GM19351 (cell line): ENCODE measurements at regions not wholly inside any gene's neighbourhood (a gene's known extent, or its start where the extent isn't known, plus 50 kb on each side); places are given as distances from the start of the nearest gene placed in this dataset.
"Not testable (repeated sequence)": the region's sequence is repeated elsewhere in the genome, so short reads cannot be mapped to it uniquely, and the experiment has no call there.

Source experiments
- ATAC-seq: cut with Tn5 transposase; IDR thresholded peaks from one replicate; pipeline ENCODE4 v1.9.1; 2021; ENCODE audit warnings: mild to moderate bottlenecking, moderate library complexity; ENCODE audit not compliant: unreplicated experiment

GRCh38 chr2:89202518-89202917, 511.0 kb downstream of the RPIA start:
- ATAC-seq, result not testable (repeated sequence)

DNA sequence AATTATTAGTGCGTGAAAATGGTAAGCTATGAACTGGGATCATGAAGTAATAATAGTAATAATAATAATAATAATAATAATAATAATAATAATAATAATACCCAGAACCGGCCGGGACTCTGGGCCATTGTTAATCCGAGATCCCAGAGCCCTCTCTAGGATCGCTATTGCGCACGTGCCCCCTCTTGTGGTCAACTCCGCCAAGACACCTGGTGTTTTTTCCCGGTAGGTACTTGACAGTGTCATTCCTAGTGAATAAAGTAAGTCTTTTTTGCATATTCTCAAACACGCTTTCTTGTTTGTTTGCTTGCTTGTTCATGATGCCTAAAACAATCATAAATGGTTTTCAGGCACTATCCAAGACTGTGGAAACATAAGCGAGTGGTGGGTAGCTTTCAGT, 513.7 kb downstream of the RPIA start:
- not testable (repeated sequence) for ATAC-seq

GRCh38 chr2:89208144-89208932, 516.9 kb downstream of the RPIA start:
- not testable (repeated sequence) for ATAC-seq

DNA sequence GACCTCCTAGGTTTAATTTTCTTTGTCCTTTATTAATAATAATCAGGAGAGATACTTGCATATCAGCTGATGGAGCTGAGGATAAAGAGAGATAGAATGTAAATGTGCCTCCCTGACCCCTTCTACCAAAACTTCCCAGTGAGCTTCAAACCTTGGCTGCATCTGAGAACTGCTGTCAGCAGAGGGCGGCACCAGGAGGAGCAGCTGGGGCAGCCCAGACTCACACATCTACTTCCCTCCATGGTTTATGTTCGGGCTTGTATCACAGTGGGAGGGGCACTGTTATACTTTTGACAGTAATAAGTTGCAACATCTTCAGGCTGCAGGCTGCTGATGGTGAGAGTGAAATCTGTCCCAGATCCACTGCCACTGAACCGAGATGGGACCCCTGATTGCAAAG, 521.7 kb downstream of the RPIA start:
- ATAC-seq, result not testable (repeated sequence)

DNA sequence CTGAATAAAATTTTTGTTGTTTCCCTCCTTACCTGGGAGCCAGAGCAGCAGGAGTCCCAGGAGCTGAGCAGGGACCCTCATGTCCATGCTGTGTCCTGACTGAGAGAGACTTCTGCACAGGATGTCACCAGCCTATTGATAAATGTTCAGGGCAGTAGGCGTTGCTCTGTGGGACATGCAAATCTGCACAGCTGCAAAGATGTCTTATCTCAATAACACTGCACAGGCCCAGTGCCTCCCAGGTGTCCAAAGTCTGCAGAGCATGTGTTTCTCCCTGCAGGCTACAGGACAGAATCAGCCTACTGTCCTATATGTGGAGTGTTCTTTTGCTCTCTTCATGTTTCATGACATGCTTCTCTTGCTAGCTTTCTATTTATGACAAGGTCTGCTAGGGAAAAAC, 522.3 kb downstream of the RPIA start:
- not testable (repeated sequence) for ATAC-seq

- not testable (repeated sequence) for ATAC-seq
These were observed 530.0 kb downstream of the RPIA start for GRCh38 chr2:89221474-89221873.

DNA sequence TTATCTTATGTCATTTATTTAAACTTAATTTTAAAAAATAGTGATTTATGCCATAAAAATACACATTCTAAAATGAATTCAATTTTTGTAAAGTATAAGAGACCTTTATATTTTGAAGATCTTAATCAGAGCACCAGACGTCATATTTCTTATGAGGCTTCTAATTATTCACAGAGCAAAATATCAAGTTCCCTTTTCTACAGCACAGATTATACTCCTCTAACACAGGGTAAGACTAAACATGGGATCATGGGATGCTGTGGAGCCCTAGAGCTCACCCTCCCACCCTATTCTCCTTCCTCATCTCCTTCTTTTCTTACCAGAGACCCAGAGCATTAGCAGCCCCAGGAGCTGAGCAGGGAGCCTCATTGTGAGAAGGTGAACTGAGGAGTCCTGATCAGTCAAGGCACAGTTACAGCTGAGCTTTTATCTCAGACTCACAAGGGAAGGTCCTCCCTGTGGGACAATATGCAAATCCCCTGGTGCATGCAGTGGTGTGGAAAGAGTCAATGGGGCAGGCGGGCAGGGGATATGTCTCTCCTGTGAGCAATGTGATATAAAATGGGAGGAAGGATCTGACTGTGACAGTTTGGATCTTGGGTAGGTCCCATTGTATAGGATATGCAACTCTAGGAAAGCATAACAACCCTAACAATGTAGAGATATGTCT, 530.7 kb downstream of the RPIA start:
- not testable (repeated sequence) for ATAC-seq

- not testable (repeated sequence) for ATAC-seq
These were observed 533.3 kb downstream of the RPIA start for GRCh38 chr2:89224803-89225202.

DNA sequence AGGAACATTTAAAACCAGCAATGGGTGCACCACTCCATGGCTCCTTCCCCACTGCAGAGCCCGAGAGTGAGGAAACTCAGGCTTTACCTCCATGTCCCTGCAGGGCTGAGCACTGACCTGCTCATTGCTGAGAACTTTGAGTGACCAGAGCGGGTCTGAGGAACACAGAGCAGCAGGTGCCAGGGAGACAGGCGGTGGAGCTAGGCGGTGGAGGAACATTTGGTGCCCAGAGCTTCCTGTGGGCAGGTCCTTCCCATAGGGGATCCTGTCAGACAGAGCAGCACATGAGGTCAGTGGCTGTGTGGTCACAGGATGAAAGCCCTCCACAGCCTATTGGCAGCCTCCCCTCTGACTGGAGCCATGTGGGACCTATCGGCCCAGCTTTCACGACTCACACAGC, 538.5 kb downstream of the RPIA start:
- ATAC-seq, result not testable (repeated sequence)

DNA sequence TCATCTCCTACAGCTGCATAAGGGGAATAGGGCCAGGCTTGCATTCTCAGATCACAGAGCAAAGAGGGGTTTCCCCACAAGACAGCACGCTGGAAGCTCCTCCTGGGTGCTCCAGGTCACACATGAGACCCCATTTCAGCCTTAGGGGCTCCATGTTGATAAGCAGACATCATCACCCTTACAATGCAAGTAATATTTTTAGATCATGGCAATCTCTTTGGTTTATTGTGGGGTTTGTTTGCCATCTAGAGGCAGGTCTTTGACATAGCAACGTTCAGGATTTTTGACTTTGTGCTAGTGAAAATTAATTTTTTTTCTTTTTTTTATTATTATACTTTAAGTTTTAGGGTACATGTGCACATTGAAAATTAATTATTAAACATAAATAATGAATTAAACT, 539.8 kb downstream of the RPIA start:
- not testable (repeated sequence) for ATAC-seq

DNA sequence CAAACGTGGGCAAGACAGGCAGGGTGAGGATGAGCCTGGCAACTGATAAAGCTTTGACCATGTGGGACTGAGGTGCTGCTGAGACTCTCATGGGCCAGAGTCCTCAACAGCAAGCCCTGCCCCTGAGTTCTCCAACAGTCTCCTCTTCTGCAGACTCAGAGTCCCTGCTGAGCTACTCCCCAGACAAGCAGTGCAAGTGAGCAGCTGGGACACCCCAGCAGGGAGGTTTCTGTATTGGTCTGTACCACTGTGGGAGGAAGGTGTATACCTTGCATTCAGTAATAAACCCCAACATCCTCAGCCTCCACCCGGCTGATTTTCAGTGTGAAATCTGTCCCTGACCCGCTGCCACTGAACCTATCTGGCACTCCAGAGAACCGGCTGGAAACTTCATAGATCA, 542.5 kb downstream of the RPIA start:
- ATAC-seq, result not testable (repeated sequence)

GRCh38 chr2:89234818-89235466, 543.5 kb downstream of the RPIA start:
- ATAC-seq, result not testable (repeated sequence)

DNA sequence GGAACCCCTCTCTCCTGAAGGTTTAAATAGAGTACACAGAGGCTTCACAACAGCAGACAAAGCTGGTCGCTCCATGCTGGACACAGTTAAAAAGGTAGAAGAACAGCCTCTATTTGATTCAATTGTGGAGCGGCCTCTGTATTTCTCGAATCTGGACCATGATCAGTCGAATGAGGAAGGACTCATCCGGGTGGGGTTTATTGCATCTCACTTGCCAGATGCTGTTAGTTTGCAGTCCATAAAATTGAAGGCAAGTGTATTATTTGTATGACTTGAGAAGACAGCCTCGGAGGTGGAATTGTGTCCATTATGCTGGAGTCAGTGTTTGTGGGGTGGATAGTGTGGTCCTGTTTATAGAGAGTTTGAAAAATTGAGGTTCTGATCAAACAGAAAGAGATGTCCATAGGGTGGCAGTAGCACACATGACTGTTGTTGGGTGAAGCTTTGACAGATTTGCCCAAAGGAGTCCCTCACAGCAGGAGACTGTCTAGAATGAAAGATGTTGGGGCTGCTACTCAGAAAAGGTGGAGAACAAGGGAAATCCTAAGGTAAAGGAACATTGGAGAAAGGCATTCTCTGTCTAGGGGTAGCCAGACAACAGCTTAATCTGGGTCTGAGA, 545.5 kb downstream of the RPIA start:
- ATAC-seq, result peak; percentile 65

DNA sequence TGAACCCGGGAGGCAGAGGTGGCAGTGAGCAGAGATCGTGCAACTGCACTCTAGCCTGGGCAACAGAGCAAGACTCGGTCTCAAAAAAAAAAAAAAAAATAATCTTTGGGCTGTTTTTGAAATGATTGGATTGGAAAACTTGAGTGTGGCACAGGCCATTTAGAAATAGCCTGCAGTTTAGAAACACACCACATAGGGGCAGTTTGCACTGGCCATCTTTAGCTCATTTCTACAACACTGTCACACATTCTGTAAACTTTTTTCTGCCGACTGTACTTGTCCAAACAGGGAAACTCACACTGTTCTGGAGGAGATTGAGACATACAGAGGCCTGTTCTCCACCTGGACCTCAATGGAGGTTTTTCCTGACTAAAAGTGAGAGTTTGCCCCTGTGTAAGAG, 546.3 kb downstream of the RPIA start:
- ATAC-seq, result not testable (repeated sequence)

GRCh38 chr2:89243114-89243700, 551.7 kb downstream of the RPIA start:
- peak; percentile 99 for ATAC-seq

- ATAC-seq, result not testable (repeated sequence)
These were observed 552.9 kb downstream of the RPIA start for GRCh38 chr2:89244407-89244806.

DNA sequence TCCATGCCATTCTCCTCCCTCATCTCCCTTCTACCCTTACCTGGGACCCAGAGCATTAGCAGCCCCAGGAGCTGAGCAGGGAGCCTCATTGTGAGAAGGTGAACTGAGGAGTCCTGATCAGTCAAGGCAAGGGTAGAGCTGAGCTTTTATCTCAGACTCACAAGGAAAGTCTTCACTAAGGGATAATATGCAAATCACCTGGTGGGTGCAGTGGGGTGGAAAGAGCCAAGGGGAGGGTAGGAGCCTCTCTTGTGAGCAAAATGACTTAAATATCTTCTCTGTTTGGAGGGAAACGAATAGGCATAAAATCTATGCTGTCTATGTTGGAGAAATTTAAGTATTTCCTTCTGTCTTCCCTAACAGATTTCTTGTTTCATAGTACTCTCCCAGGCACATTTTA, 554.0 kb downstream of the RPIA start:
- not testable (repeated sequence) for ATAC-seq

GRCh38 chr2:89246027-89246426, 554.6 kb downstream of the RPIA start:
- not testable (repeated sequence) for ATAC-seq

- not testable (repeated sequence) for ATAC-seq
These were observed 555.1 kb downstream of the RPIA start for GRCh38 chr2:89246620-89247019.

- ATAC-seq, result not testable (repeated sequence)
These were observed 563.5 kb downstream of the RPIA start for GRCh38 chr2:89255013-89255412.

GRCh38 chr2:89273443-89273842, 582.0 kb downstream of the RPIA start:
- ATAC-seq, result not testable (repeated sequence)
